ENCODE measurements at regions not wholly inside any gene's neighbourhood (a gene's known extent, or its start where the extent isn't known, plus 50 kb on each side); places are given as distances from the start of the nearest gene placed in this dataset.
"Not testable (repeated sequence)": the region's sequence is repeated elsewhere in the genome, so short reads cannot be mapped to it uniquely, and the experiment has no call there.

DNA sequence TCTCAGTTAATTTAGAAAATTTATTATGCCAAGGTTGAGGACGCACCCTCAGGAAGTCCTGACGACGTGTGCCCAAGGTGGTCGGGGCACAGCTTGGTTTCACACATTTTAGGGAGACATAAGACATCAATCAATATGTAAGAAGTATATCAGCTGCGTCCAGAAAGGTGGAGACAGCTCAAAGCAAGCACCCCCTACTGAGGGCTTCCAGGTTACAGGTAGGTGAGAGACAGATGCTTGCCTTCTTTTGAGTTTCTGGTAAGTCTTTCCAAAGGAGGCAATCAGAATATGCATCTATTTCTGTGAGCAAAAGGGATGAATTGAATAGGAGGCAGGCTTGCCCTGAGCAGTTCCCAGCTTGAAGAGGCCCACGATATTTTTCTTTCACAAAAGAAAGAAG lies 614.3 kb downstream of the XPNPEP1 start:
- no peak overlapping the region for H3K27ac ChIP-seq
- no peak for ATAC-seq (ENCODE audit: low FRiP score in 2 of 2)
- H3K4me1 ChIP-seq = no peaks in the 10 kb centered on the region
- H3K36me3 ChIP-seq = no peaks in the 10 kb centered on the region
- TF ChIP-seq, protein P1, sequence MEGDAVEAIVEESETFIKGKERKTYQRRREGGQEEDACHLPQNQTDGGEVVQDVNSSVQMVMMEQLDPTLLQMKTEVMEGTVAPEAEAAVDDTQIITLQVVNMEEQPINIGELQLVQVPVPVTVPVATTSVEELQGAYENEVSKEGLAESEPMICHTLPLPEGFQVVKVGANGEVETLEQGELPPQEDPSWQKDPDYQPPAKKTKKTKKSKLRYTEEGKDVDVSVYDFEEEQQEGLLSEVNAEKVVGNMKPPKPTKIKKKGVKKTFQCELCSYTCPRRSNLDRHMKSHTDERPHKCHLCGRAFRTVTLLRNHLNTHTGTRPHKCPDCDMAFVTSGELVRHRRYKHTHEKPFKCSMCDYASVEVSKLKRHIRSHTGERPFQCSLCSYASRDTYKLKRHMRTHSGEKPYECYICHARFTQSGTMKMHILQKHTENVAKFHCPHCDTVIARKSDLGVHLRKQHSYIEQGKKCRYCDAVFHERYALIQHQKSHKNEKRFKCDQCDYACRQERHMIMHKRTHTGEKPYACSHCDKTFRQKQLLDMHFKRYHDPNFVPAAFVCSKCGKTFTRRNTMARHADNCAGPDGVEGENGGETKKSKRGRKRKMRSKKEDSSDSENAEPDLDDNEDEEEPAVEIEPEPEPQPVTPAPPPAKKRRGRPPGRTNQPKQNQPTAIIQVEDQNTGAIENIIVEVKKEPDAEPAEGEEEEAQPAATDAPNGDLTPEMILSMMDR (IDR thresholded peaks at IDR 0.05) = no peak
- no peaks in the 10 kb centered on the region for H3K9me3 ChIP-seq
- DNase-seq = no peak
- H3K27me3 ChIP-seq = no peaks in the 10 kb centered on the region
- 41 to 55% methylated on average over 6 of the region's 6 CpGs for WGBS, 2 donors
- no peak overlapping the region for H3K4me3 ChIP-seq

DNA sequence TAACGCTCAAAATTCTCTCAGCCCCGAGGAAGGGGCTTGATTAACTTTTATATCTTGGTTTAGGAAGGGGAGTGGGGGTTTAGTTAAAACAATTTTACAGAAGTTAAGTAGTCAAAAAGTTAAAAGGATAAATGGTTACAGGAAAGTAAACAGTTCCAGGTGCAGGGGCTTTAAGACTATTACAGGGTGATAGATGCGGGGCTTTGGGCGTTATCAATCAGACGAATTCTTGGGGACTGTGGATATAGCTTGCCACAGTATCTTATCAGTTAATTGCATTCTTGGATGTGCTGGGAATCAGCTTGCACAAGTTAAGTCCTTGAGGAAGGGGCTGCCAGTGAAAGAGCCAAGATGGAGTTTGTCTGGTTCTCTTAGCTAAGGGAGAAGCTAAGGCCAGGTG lies 616.2 kb downstream of the XPNPEP1 start:
- not testable (repeated sequence) for DNase-seq

DNA sequence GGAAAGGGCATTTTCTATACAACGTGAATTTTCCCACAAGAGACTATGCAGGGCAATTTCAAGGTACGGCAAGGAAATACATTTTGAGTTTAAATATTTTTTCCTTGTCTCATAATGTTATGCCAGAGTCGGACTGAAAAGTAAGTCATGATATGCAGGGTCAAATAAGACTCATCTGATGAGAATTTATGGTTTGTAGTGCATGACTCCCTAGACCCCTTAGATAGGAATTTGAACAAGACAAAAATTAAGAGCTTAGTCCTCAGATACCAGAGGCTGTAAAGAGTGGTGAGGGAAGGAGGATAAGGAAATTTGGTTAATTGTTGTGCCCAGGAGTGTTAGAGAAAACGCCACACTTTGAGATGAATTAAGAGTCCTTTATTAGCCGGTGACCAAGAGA lies 616.6 kb downstream of the XPNPEP1 start:
- Histone ChIP-seq H3K27me3 (no peaks in the 10 kb centered on the region), H3K9me3 (no peaks in the 10 kb centered on the region), H3K36me3 (no peaks in the 10 kb centered on the region), H3K27ac (no peak overlapping the region), H3K4me1 (no peaks in the 10 kb centered on the region), H3K4me3 (no peak overlapping the region)
- ATAC-seq (ENCODE audit: low FRiP score in 2 of 2) = no peak
- WGBS, 2 donors = 37 to 46% methylated on average over 5 of the region's 5 CpGs
- TF ChIP-seq POLR2AphosphoS5 (IDR thresholded peaks at IDR 0.05) (no peak), POLR2A (IDR thresholded peaks at IDR 0.05) (no peak), EP300 (IDR thresholded peaks at IDR 0.05) (no peak)
- TF ChIP-seq, protein P1 (IDR thresholded peaks at IDR 0.05) = no peak
- no peak for DNase-seq

More for the DNA sequence above, 616.2 kb downstream of the XPNPEP1 start:
- not testable (repeated sequence) for H3K4me1 ChIP-seq; H3K27me3 ChIP-seq; H3K9me3 ChIP-seq; H3K36me3 ChIP-seq; H3K27ac ChIP-seq; H3K4me3 ChIP-seq; ATAC-seq (ENCODE audit: low FRiP score in 2 of 2)
- WGBS, 2 donors = 27% methylated on average over 5 of the region's 5 CpGs

DNA sequence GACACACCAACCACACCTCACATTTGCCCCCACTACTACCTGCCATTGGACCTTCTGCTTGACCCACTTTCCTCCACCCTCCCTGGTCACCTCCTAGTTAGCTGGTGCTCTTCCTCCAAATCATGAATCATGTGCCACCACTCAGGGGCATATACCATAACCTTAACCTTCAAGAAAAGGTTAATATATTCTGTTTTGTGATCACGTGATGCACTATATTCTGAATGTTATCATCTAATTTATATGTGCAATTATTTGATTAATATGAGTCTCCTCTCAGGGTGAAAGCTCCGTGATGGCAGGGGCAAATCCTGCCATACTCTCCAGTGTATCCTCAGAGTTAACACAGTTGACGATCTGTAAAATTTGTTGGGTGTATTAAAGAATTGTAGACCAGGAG lies 635.5 kb downstream of the XPNPEP1 start:
- TF ChIP-seq POLR2AphosphoS5 (IDR thresholded peaks at IDR 0.05) = no peak
- TF ChIP-seq, protein P1 (IDR thresholded peaks at IDR 0.05) = no peak
- no peak for TF ChIP-seq POLR2A (IDR thresholded peaks at IDR 0.05)
- TF ChIP-seq EP300 (IDR thresholded peaks at IDR 0.05) = no peak
- H3K4me1 ChIP-seq = no peaks in the 10 kb centered on the region
- no peak overlapping the region for H3K4me3 ChIP-seq
- no peaks in the 10 kb centered on the region for H3K9me3 ChIP-seq
- no peak overlapping the region for H3K27ac ChIP-seq
- ATAC-seq (ENCODE audit: low FRiP score in 2 of 2) = no peak
- WGBS, 2 donors = 74 to 83% methylated on average over 3 of the region's 3 CpGs
- no peaks in the 10 kb centered on the region for H3K36me3 ChIP-seq
- no peaks in the 10 kb centered on the region for H3K27me3 ChIP-seq
- no peak for DNase-seq

DNA sequence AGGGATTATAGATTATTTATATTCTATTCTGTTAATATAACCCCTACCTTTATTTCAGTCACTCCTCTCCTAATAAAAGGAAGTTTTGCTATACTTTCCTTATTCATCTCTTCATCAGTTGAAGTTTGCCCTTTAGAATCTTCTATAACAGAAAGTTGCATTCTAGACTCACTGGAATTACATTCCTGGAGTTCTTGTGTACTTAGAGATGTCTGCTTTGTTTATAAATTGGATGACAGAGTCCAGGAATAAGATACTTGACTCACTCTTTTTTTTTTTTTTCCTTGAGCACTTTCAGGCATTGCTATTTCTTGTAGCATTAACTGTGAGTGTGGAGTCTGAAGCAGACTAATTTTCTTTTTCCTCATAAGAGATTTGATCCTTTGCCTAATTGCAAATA lies 640.8 kb downstream of the XPNPEP1 start:
- Histone ChIP-seq H3K27ac (no peak overlapping the region), H3K9me3 (no peaks in the 10 kb centered on the region), H3K4me1 (no peaks in the 10 kb centered on the region), H3K36me3 (no peaks in the 10 kb centered on the region), H3K27me3 (no peaks in the 10 kb centered on the region), H3K4me3 (no peak overlapping the region)
- DNase-seq = no peak
- no peak for ATAC-seq (ENCODE audit: low FRiP score in 2 of 2)
- TF ChIP-seq POLR2A (IDR thresholded peaks at IDR 0.05) (no peak), POLR2AphosphoS5 (IDR thresholded peaks at IDR 0.05) (no peak), EP300 (IDR thresholded peaks at IDR 0.05) (no peak)

DNA sequence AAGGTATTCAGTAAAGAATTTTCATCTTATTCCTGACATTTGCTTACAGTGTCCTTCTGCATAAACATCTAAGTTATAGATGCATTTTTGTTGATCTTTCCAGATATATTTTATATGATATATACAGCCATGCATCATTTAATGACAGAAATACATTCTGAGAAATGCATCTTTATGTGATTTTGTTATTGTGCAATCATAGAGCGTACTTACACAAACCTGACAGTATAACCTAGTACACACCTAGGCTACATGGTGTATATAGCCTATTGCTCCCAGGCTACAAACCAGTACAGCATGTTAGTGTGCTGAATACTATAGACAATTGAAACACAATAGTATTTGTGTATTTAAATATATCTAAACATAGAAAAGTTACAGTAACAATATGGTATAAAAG lies 642.0 kb downstream of the XPNPEP1 start:
- WGBS, 2 donors = 88 to 92% methylated on average over 1 of the region's 1 CpG
- ATAC-seq (ENCODE audit: low FRiP score in 2 of 2) = no peak

More for the DNA sequence above, 642.0 kb downstream of the XPNPEP1 start:
- Histone ChIP-seq H3K9me3 (no peaks in the 10 kb centered on the region), H3K4me3 (no peak overlapping the region), H3K36me3 (no peaks in the 10 kb centered on the region), H3K27me3 (no peaks in the 10 kb centered on the region), H3K4me1 (no peaks in the 10 kb centered on the region), H3K27ac (no peak overlapping the region)
- no peak for DNase-seq
- TF ChIP-seq POLR2AphosphoS5 (IDR thresholded peaks at IDR 0.05) (no peak), POLR2A (IDR thresholded peaks at IDR 0.05) (no peak), EP300 (IDR thresholded peaks at IDR 0.05) (no peak)
- TF ChIP-seq, protein P1 (IDR thresholded peaks at IDR 0.05) = no peak

Measured in upper lobe of left lung (tissue), 6 donors.